PC-3 (cell line): ENCODE measurements at regions not wholly inside any gene's neighbourhood (a gene's known extent, or its start where the extent isn't known, plus 50 kb on each side); places are given as distances from the start of the nearest gene placed in this dataset.

ENCODE experiments used
- ATAC-seq: fragments of 200-7000 bp; cut with Tn5 transposase; 2 replicates; pipeline ENCODE4 v1.9.1; 2020; ENCODE audit warnings: mild to moderate bottlenecking, moderate library complexity
- BruUV-seq: library from RNA; stranded (reverse); fragments of 400-500 nt; replicated peaks from 2 replicates; lab custom pipeline; 2021; lab: Mats Ljungman, UMichigan
- CTCF ChIA-PET: fragments of 300-600 bp; sonication (Branson Sonifier 250); formaldehyde crosslinking; loops from one replicate; lab custom pipeline; 2022; ENCODE audit warnings: antibody characterized with exemption; lab: Charles Lee
- POLR2A ChIA-PET: fragments of 300-600 bp; sonication (Branson Sonifier 250); formaldehyde crosslinking; loops from one replicate; lab custom pipeline; 2022; ENCODE audit warnings: antibody characterized with exemption; ENCODE audit not compliant: unreplicated experiment; lab: Charles Lee
- DNase-seq: peaks from one replicate; pipeline ENCODE4 v3.0.0-alpha.2; 2015
- H2AFZ ChIP-seq: fragments of 300-600 bp; sonication (generic); 2 replicates; pipeline ENCODE4 v1.6.0; 2016; ENCODE audit warnings: antibody characterized with exemption, low read length
- H3F3A ChIP-seq: fragments of 300-600 bp; sonication (generic); one replicate; pipeline ENCODE4 v1.6.0; 2017; ENCODE audit warnings: antibody characterized with exemption, low read length, control low read depth, mild to moderate bottlenecking; ENCODE audit not compliant: unreplicated experiment
- H3K27ac ChIP-seq: fragments of 300-600 bp; sonication (generic); 2 replicates; pipeline ENCODE4 v1.5.1; 2016; ENCODE audit warnings: mild to moderate bottlenecking, low read length
- H3K27me3 ChIP-seq: fragments of 300-600 bp; sonication (generic); 2 replicates; pipeline ENCODE4 v1.6.1; 2016; ENCODE audit warnings: low read length, mixed read lengths
- H3K36me3 ChIP-seq: fragments of 300-600 bp; sonication (generic); 2 replicates; pipeline ENCODE4 v1.6.1; 2016; ENCODE audit warnings: low read depth, mixed run types, low read length, mixed read lengths
- H3K4me1 ChIP-seq: fragments of 300-600 bp; sonication (generic); 2 replicates; pipeline ENCODE4 v1.5.1; 2016; ENCODE audit warnings: low read length; ENCODE audit not compliant: insufficient read depth
- H3K4me2 ChIP-seq: fragments of 300-600 bp; sonication (generic); 2 replicates; pipeline ENCODE4 v1.6.0; 2016; ENCODE audit warnings: low read length
- H3K4me3 ChIP-seq: fragments of 300-600 bp; sonication (generic); 2 replicates; pipeline ENCODE4 v1.5.1; 2016; ENCODE audit warnings: mild to moderate bottlenecking, low read length, mixed read lengths
- H3K79me2 ChIP-seq: fragments of 300-600 bp; sonication (generic); 2 replicates; pipeline ENCODE4 v1.6.1; 2017; ENCODE audit warnings: low read length, mixed read lengths
- H3K9ac ChIP-seq: fragments of 300-600 bp; sonication (generic); 2 replicates; pipeline ENCODE4 v1.6.0; 2016; ENCODE audit warnings: mild to moderate bottlenecking, low read length
- H3K9me2 ChIP-seq: fragments of 300-600 bp; sonication (generic); replicated peaks from 2 replicates; pipeline ENCODE4 v1.6.1; 2016; ENCODE audit warnings: mixed run types, low read length, mixed read lengths
- H3K9me3 ChIP-seq: fragments of 300-600 bp; sonication (generic); 2 replicates; pipeline ENCODE4 v1.6.1; 2016; ENCODE audit warnings: low read length, mixed read lengths
- H4K20me1 ChIP-seq: fragments of 300-600 bp; sonication (generic); 2 replicates; pipeline ENCODE4 v1.6.1; 2016; ENCODE audit warnings: low read length, mixed read lengths
- EZH2 ChIP-seq: fragments of 300-600 bp; sonication (generic); IDR thresholded peaks from one replicate; pipeline ENCODE4 v1.6.1; 2017; ENCODE audit warnings: antibody characterized with exemption, mild to moderate bottlenecking, low read length; ENCODE audit not compliant: unreplicated experiment
- EZH2phosphoT487 ChIP-seq: fragments of 300-600 bp; sonication (generic); IDR thresholded peaks from 2 replicates; pipeline ENCODE4 v1.6.1; 2018; ENCODE audit warnings: mild to moderate bottlenecking, antibody characterized with exemption, low read length, borderline replicate concordance
- intact Hi-C: fragments of 100-400 bp; cut with micrococcal nuclease; formaldehyde crosslinking; loops from 2 replicates; pipeline ENCODE4 v1.9.0; 2023
- TF ChIP-seq, protein P1 (sequence below): fragments of 300-600 bp; sonication (generic); conservative IDR thresholded peaks from 2 replicates; pipeline ENCODE4 v1.5.1; 2017; ENCODE audit warnings: antibody characterized with exemption, low read depth, mild to moderate bottlenecking, low read length

DNA sequence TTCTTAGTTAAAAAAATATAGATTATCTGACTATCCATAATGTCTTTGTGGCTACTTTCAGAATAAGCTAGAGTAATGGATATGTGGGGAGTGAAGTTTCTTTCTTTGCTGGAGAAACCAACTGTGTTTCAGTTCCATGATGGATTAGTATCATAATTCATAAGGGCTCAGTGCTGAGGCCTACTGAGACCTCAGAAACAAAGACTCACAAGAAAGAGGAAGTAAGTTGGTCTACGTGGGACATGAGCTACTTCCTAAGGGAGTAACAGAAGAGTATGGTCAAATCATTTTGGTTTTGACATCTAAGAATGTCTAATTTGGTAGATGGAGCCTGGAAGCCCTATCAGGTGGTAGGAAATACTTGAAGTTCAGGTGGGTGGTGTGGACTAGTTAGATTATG lies 99.0 kb upstream of the HTR2A start:
- Histone ChIP-seq H2AFZ (no peak overlapping the region), H3K27ac (no peak overlapping the region), H3K36me3 (no peaks in the 10 kb centered on the region), H3K9me3 (no peaks in the 10 kb centered on the region), H3K9me2 (no peaks in the 10 kb centered on the region), H3K4me1 (0 out of 2 replicates have a peak, but pooled peaks cover 4% of the 10 kb centered on the region), H3K27me3 (no peaks in the 10 kb centered on the region), H3K4me3 (no peak overlapping the region), H3K4me2 (no peak overlapping the region), H4K20me1 (no peaks in the 10 kb centered on the region), H3F3A (no peaks in the 10 kb centered on the region), H3K9ac (no peak overlapping the region), H3K79me2 (no peaks in the 10 kb centered on the region)
- ChIA-PET POLR2A (no interaction called here), CTCF (no interaction called here)
- BruUV-seq: no TSS peak
- intact Hi-C loops: no loop called here
- DNase-seq (no peak), ATAC-seq (no peak)
- TF ChIP-seq EZH2phosphoT487 (no peak), EZH2 (no peak)
- TF ChIP-seq, protein P1, sequence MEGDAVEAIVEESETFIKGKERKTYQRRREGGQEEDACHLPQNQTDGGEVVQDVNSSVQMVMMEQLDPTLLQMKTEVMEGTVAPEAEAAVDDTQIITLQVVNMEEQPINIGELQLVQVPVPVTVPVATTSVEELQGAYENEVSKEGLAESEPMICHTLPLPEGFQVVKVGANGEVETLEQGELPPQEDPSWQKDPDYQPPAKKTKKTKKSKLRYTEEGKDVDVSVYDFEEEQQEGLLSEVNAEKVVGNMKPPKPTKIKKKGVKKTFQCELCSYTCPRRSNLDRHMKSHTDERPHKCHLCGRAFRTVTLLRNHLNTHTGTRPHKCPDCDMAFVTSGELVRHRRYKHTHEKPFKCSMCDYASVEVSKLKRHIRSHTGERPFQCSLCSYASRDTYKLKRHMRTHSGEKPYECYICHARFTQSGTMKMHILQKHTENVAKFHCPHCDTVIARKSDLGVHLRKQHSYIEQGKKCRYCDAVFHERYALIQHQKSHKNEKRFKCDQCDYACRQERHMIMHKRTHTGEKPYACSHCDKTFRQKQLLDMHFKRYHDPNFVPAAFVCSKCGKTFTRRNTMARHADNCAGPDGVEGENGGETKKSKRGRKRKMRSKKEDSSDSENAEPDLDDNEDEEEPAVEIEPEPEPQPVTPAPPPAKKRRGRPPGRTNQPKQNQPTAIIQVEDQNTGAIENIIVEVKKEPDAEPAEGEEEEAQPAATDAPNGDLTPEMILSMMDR: no peak

DNA sequence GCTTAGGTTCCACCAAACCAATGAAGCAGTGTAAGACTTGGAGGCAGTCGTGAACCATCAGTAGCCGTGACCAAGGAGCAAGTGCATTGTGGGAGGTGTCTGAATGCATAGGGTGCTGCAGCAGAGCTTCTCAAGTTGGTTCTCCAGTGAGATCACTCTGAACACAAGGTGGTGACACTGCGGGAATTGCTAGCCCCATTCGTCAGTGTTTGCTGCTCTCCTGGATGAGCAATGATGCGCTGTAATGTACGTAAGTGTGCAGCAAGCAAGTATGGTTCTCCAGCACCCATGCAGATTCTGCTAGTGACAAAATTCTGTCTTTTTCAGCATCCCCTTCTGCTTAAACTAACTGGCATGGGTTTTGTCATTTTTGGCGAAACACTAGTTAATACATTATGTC lies 97.6 kb upstream of the HTR2A start:
- Histone ChIP-seq H3K4me1 (0 out of 2 replicates have a peak, but pooled peaks cover 4% of the 10 kb centered on the region), H3K9me2 (no peaks in the 10 kb centered on the region), H4K20me1 (no peaks in the 10 kb centered on the region), H3K79me2 (no peaks in the 10 kb centered on the region), H3K36me3 (no peaks in the 10 kb centered on the region), H3F3A (no peaks in the 10 kb centered on the region), H3K27ac (no peak overlapping the region), H2AFZ (0 out of 2 replicates have a peak overlapping the region, but pooled peaks have one; percentile 32), H3K4me3 (no peak overlapping the region), H3K27me3 (no peaks in the 10 kb centered on the region), H3K9ac (no peak overlapping the region), H3K9me3 (no peaks in the 10 kb centered on the region), H3K4me2 (no peak overlapping the region)
- POLR2A ChIA-PET: interaction anchor here (0.5 kb wide), 1 partner anchor 40 kb away, joined by 3 read pairs; no protein-coding TSS in a partner anchor
- DNase-seq: peak; percentile 71
- TF ChIP-seq, protein P1: peak; percentile 34; the same call in 1 of the 2 replicates
- no peak for TF ChIP-seq EZH2
- TF ChIP-seq EZH2phosphoT487: no peak
- CTCF ChIA-PET: no interaction called here
- ATAC-seq: peak; percentile 81
- intact Hi-C loops: no loop called here
- BruUV-seq: no TSS peak

DNA sequence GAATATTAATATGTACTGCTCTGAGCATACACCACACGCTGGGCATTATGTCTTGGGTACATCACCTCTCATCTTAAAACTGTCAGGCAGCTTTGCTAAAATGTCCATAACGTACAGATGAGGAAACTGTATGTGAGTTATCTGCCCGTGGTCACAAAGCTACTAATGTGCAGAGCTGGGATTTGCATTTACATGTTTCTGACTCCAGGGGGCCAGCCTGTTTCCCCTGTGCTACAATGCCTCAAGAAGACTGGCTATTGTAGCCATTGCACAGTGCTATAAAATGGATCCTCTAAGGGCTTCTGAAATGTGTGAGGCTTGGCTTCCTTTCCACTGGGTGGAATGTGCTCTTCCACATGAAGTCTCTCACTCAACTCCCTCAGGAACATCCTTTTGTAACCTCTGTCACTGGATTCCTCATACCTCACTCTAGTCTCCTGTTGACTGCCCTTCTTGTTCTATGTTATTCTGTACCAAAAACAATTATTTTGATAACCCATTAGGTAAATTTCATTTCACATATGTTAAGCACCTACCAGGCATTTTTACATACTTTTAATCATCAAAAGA lies 95.6 kb upstream of the HTR2A start:
- no peaks in the 10 kb centered on the region for H3K9me2 ChIP-seq
- no peak for TF ChIP-seq EZH2
- TF ChIP-seq, protein P1: peak; percentile 57; the same call in 1 of the 2 replicates
- H4K20me1 ChIP-seq: no peaks in the 10 kb centered on the region
- DNase-seq (peak; percentile 41), ATAC-seq (peak; percentile 48; the same call in 1 of the 2 replicates)
- no peak overlapping the region for H3K4me2 ChIP-seq
- no peak overlapping the region for H2AFZ ChIP-seq
- H3K9ac ChIP-seq: no peak overlapping the region
- no peaks in the 10 kb centered on the region for H3F3A ChIP-seq
- no TSS peak for BruUV-seq
- H3K9me3 ChIP-seq: no peaks in the 10 kb centered on the region
- CTCF ChIA-PET: interaction anchor here (0.6 kb wide), 2 partner anchors 97 to 461 kb away, joined by 3 read pairs; no protein-coding TSS in a partner anchor
- H3K27ac ChIP-seq: no peak overlapping the region
- no peaks in the 10 kb centered on the region for H3K36me3 ChIP-seq
- POLR2A ChIA-PET: no interaction called here
- H3K27me3 ChIP-seq: no peaks in the 10 kb centered on the region
- 0 out of 2 replicates have a peak, but pooled peaks cover 4% of the 10 kb centered on the region for H3K4me1 ChIP-seq
- intact Hi-C loops: no loop called here
- no peaks in the 10 kb centered on the region for H3K79me2 ChIP-seq
- no peak overlapping the region for H3K4me3 ChIP-seq
